ENCODE measurements at regions not wholly inside any gene's neighbourhood (a gene's known extent, or its start where the extent isn't known, plus 50 kb on each side); places are given as distances from the start of the nearest gene placed in this dataset.

- no peak for DNase-seq
These were observed 71.5 kb upstream of the SMNDC1 start for GRCh38 chr10:110376021-110376766.

- no peak for DNase-seq
These were observed 72.0 kb upstream of the SMNDC1 start for GRCh38 chr10:110376767-110377160.

GRCh38 chr10:110378006-110378405 lies 73.3 kb upstream of the SMNDC1 start:
- DNase-seq, result no peak

GRCh38 chr10:110378533-110379108 lies 73.9 kb upstream of the SMNDC1 start:
- no peak for DNase-seq

- no peak for DNase-seq
These were observed 75.1 kb upstream of the SMNDC1 start for GRCh38 chr10:110379831-110380230.

- DNase-seq, result no peak
These were observed 75.6 kb upstream of the SMNDC1 start for GRCh38 chr10:110380293-110380692.

- no peak for DNase-seq
These were observed 78.0 kb upstream of the SMNDC1 start for GRCh38 chr10:110382695-110383094.

GRCh38 chr10:110387617-110387982 lies 82.9 kb upstream of the SMNDC1 start:
- no peak for DNase-seq

- DNase-seq, result no peak
These were observed 83.4 kb upstream of the SMNDC1 start for GRCh38 chr10:110387983-110388686.

- no peak for DNase-seq
These were observed 84.0 kb upstream of the SMNDC1 start for GRCh38 chr10:110388687-110389052.

- DNase-seq, result no peak
These were observed 84.5 kb upstream of the SMNDC1 start for GRCh38 chr10:110389255-110389654.

- no peak for DNase-seq
These were observed 86.8 kb upstream of the SMNDC1 start for GRCh38 chr10:110391541-110391940.

GRCh38 chr10:110392121-110392520 lies 87.4 kb upstream of the SMNDC1 start:
- no peak for DNase-seq

GRCh38 chr10:110392868-110393740 lies 88.4 kb upstream of the SMNDC1 start:
- DNase-seq, result no peak

- DNase-seq, result no peak
These were observed 89.1 kb upstream of the SMNDC1 start for GRCh38 chr10:110393866-110394265.

- no peak for DNase-seq
These were observed 89.6 kb upstream of the SMNDC1 start for GRCh38 chr10:110394296-110394695.

- DNase-seq, result no peak
These were observed 90.2 kb upstream of the SMNDC1 start for GRCh38 chr10:110394898-110395297.

- DNase-seq, result no peak
These were observed 90.9 kb upstream of the SMNDC1 start for GRCh38 chr10:110395350-110396283.

GRCh38 chr10:110396284-110396651 lies 91.5 kb upstream of the SMNDC1 start:
- DNase-seq, result no peak

GRCh38 chr10:110397856-110398255 lies 93.1 kb upstream of the SMNDC1 start:
- DNase-seq, result no peak

- DNase-seq, result no peak
These were observed 93.8 kb upstream of the SMNDC1 start for GRCh38 chr10:110398419-110399105.
